ENCODE measurements at regions not wholly inside any gene's neighbourhood (a gene's known extent, or its start where the extent isn't known, plus 50 kb on each side); places are given as distances from the start of the nearest gene placed in this dataset.

DNA sequence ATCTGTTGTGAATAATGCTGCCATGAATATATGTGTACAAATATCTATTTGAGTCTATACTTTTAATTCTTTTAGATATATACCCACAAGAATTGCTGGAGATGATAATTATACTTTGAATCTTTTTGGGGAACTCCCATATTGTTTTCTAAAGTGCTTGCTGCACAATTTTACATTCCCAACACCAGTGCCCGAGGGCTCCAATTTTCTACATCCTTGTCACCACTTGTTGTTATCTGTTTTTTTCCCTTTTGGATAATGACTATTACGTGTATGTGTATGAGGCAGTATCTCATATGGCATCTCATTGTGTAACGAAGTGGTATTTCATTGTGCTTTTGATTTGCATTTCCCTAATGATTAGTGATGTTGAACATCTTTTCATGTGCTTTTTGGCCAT lies 127.1 kb downstream of the SUDS3 start:
- H3K4me3 ChIP-seq (replicated peaks in 1 of 3) = no peak overlapping the region
- H3K36me3 ChIP-seq = no peaks in the 10 kb centered on the region
- intact Hi-C loops (cut with DNase I) = no loop called here
- WGBS, 2 donors = 88 to 91% methylated on average over 3 of the region's 3 CpGs
- no peak for DNase-seq
- H3K27ac ChIP-seq = no peak overlapping the region
- H3K9me3 ChIP-seq = no peaks in the 10 kb centered on the region
- TF ChIP-seq, protein P1, sequence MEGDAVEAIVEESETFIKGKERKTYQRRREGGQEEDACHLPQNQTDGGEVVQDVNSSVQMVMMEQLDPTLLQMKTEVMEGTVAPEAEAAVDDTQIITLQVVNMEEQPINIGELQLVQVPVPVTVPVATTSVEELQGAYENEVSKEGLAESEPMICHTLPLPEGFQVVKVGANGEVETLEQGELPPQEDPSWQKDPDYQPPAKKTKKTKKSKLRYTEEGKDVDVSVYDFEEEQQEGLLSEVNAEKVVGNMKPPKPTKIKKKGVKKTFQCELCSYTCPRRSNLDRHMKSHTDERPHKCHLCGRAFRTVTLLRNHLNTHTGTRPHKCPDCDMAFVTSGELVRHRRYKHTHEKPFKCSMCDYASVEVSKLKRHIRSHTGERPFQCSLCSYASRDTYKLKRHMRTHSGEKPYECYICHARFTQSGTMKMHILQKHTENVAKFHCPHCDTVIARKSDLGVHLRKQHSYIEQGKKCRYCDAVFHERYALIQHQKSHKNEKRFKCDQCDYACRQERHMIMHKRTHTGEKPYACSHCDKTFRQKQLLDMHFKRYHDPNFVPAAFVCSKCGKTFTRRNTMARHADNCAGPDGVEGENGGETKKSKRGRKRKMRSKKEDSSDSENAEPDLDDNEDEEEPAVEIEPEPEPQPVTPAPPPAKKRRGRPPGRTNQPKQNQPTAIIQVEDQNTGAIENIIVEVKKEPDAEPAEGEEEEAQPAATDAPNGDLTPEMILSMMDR (IDR thresholded peaks at IDR 0.05) = no peak
- no peak for TF ChIP-seq POLR2A (IDR thresholded peaks at IDR 0.05)
- no peaks in the 10 kb centered on the region for H3K4me1 ChIP-seq
- no peaks in the 10 kb centered on the region for H3K27me3 ChIP-seq

GRCh38 chr12:118512669-118513068 lies 136.3 kb downstream of the SUDS3 start:
- Histone ChIP-seq H3K4me3 (replicated peaks in 1 of 3) (no peak overlapping the region), H3K36me3 (no peaks in the 10 kb centered on the region), H3K9me3 (no peaks in the 10 kb centered on the region), H3K27me3 (no peaks in the 10 kb centered on the region), H3K27ac (no peak overlapping the region), H3K4me1 (no peaks in the 10 kb centered on the region)
- 71 to 73% methylated on average over 5 of the region's 5 CpGs for WGBS, 2 donors
- no peak for DNase-seq
- intact Hi-C loops (cut with DNase I) = no loop called here
- TF ChIP-seq, protein P1 (IDR thresholded peaks at IDR 0.05) = no peak
- TF ChIP-seq POLR2A (IDR thresholded peaks at IDR 0.05) = no peak

DNA sequence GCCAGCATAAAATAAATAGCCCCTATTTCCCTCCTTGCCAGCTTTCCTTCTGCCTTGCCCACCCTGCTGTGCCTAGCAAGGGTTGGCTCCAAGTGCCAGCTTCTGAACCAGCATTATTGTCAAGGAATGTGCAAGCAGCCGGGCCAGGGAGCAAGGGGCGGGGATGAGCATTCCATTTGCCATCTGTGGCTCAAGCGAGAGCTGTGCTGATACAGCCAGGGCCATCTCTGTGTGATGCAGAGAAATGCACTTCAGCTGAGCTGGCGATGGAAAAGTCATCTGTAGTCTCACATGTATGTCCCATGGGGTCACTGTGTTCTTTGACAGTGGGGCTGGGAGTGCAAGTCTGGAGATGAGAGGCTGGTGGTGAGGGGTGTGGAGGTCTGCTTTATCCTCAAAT lies 137.3 kb downstream of the SUDS3 start:
- TF ChIP-seq, protein P1 (IDR thresholded peaks at IDR 0.05) = no peak
- TF ChIP-seq POLR2A (IDR thresholded peaks at IDR 0.05) = no peak
- Histone ChIP-seq H3K36me3 (no peaks in the 10 kb centered on the region), H3K27me3 (no peaks in the 10 kb centered on the region), H3K9me3 (no peaks in the 10 kb centered on the region), H3K4me3 (replicated peaks in 1 of 3) (no peak overlapping the region), H3K4me1 (no peaks in the 10 kb centered on the region), H3K27ac (no peak overlapping the region)
- intact Hi-C loops (cut with DNase I) = no loop called here
- 54 to 67% methylated on average over 2 to 4 of the region's 4 CpGs for WGBS, 2 donors
- no peak for DNase-seq

- Histone ChIP-seq H3K36me3 (no peaks in the 10 kb centered on the region), H3K27me3 (no peaks in the 10 kb centered on the region), H3K4me3 (replicated peaks in 1 of 3) (no peak overlapping the region), H3K4me1 (no peaks in the 10 kb centered on the region), H3K9me3 (no peaks in the 10 kb centered on the region), H3K27ac (no peak overlapping the region)
- TF ChIP-seq POLR2A (IDR thresholded peaks at IDR 0.05) = no peak
- TF ChIP-seq, protein P1 (IDR thresholded peaks at IDR 0.05) = no peak
- intact Hi-C loops (cut with DNase I) = no loop called here
- 94 to 97% methylated on average over 3 of the region's 3 CpGs for WGBS, 2 donors
- no peak for DNase-seq
Observed at GRCh38 chr12:118514297-118514696, 137.9 kb downstream of the SUDS3 start.

GRCh38 chr12:118520214-118521035 lies 144.1 kb downstream of the SUDS3 start:
- DNase-seq = no peak
- Histone ChIP-seq H3K27ac (no peak overlapping the region), H3K27me3 (no peaks in the 10 kb centered on the region), H3K36me3 (no peaks in the 10 kb centered on the region), H3K4me3 (replicated peaks in 1 of 3) (no peak overlapping the region), H3K9me3 (no peaks in the 10 kb centered on the region), H3K4me1 (no peaks in the 10 kb centered on the region)
- TF ChIP-seq, protein P1 (IDR thresholded peaks at IDR 0.05) = no peak
- TF ChIP-seq POLR2A (IDR thresholded peaks at IDR 0.05) = no peak
- 84 to 90% methylated on average over 10 of the region's 10 CpGs for WGBS, 2 donors
- intact Hi-C loops (cut with DNase I) = no loop called here

Data from thyroid gland (tissue), 4 donors.